HEK293 (cell line): ENCODE measurements at regions not wholly inside any gene's neighbourhood (a gene's known extent, or its start where the extent isn't known, plus 50 kb on each side); places are given as distances from the start of the nearest gene placed in this dataset.

Source experiments
- CTCF ChIA-PET: fragments of 350-600 bp; formaldehyde crosslinking; extraction: SDS; loops from one replicate; lab custom pipeline; 2021; ENCODE audit warnings: antibody characterized with exemption; lab: Yijun Ruan, JAX
- POLR2A ChIA-PET: fragments of 300-600 bp; formaldehyde crosslinking; extraction: SDS; loops from one replicate; lab custom pipeline; 2020; ENCODE audit warnings: antibody characterized with exemption, inconsistent platforms; lab: Yijun Ruan, JAX
- H3K27ac ChIP-seq: fragments of 200-500 bp; sonication (Bioruptor generic); 2 replicates; pipeline ENCODE4 v1.5.1; 2014; ENCODE audit warnings: low read depth, low read length, control low read depth, inconsistent platforms; ENCODE audit errors: extremely low read depth
- H3K36me3 ChIP-seq, 2 experiments: fragments of 200-500 bp in 1 of 2; sonication (Bioruptor generic) in 1 of 2; 1 replicate in 1 of 2; 2 replicates in 1 of 2; pipeline ENCODE4 v1.5.1; 2014 to 2017; ENCODE audit warnings: inconsistent platforms in 2 of 2, low read length in 2 of 2; ENCODE audit not compliant: control insufficient read depth in 2 of 2, insufficient read depth in 1 of 2
- H3K4me1 ChIP-seq: fragments of 200-500 bp; sonication (Bioruptor generic); 2 replicates; pipeline ENCODE4 v1.5.1; 2014; ENCODE audit warnings: mild to moderate bottlenecking, low read length, inconsistent platforms; ENCODE audit not compliant: control insufficient read depth, insufficient read depth
- H3K4me3 ChIP-seq: 2 replicates; pipeline ENCODE4 v1.5.1; 2011; ENCODE audit warnings: low read depth, mild to moderate bottlenecking, control low read depth, low read length, moderate library complexity
- H3K9me3 ChIP-seq: fragments of 200-500 bp; sonication (Bioruptor generic); 2 replicates; pipeline ENCODE4 v1.5.1; 2014; ENCODE audit warnings: low read depth, low read length, inconsistent platforms; ENCODE audit not compliant: control insufficient read depth, insufficient read depth
- KLF16 ChIP-seq: fragments of 450-650 bp; formaldehyde crosslinking; IDR thresholded peaks from 2 replicates; pipeline ENCODE4 v1.5.1; 2017; ENCODE audit warnings: missing biosample characterization, missing genetic modification characterization
- PRDM10 ChIP-seq: fragments of 450-650 bp; formaldehyde crosslinking; IDR thresholded peaks from 2 replicates; pipeline ENCODE4 v1.5.1; 2016; ENCODE audit warnings: missing biosample characterization, missing genetic modification characterization
- YY1 ChIP-seq: fragments of 450-650 bp; formaldehyde crosslinking; IDR thresholded peaks from 2 replicates; pipeline ENCODE4 v1.5.1; 2018; ENCODE audit warnings: missing biosample characterization, missing genetic modification characterization
- ZNF114 ChIP-seq: fragments of 450-650 bp; formaldehyde crosslinking; IDR thresholded peaks from 2 replicates; pipeline ENCODE4 v1.5.0; 2017; ENCODE audit warnings: missing biosample characterization, missing genetic modification characterization
- ZNF140 ChIP-seq: fragments of 450-650 bp; formaldehyde crosslinking; IDR thresholded peaks from 2 replicates; pipeline ENCODE4 v1.5.1; 2016; ENCODE audit warnings: missing biosample characterization, missing genetic modification characterization
- ZNF175 ChIP-seq: fragments of 450-650 bp; formaldehyde crosslinking; IDR thresholded peaks from 2 replicates; pipeline ENCODE4 v1.5.1; 2016; ENCODE audit warnings: missing biosample characterization, missing genetic modification characterization
- ZNF221 ChIP-seq: fragments of 450-650 bp; formaldehyde crosslinking; IDR thresholded peaks from 2 replicates; pipeline ENCODE4 v1.5.1; 2017; ENCODE audit warnings: missing biosample characterization, missing genetic modification characterization, borderline replicate concordance
- ZNF350 ChIP-seq: fragments of 450-650 bp; formaldehyde crosslinking; IDR thresholded peaks from 2 replicates; pipeline ENCODE4 v1.5.0; 2017; ENCODE audit warnings: missing biosample characterization, mild to moderate bottlenecking, missing genetic modification characterization
- ZNF394 ChIP-seq: fragments of 450-650 bp; formaldehyde crosslinking; IDR thresholded peaks from 2 replicates; pipeline ENCODE4 v1.5.1; 2016; ENCODE audit warnings: missing biosample characterization, missing genetic modification characterization, mild to moderate bottlenecking, moderate library complexity, borderline replicate concordance
- ZNF473 ChIP-seq: fragments of 450-650 bp; formaldehyde crosslinking; IDR thresholded peaks from 2 replicates; pipeline ENCODE4 v1.5.1; 2017; ENCODE audit warnings: missing biosample characterization, missing genetic modification characterization
- ZNF544 ChIP-seq: fragments of 450-650 bp; formaldehyde crosslinking; IDR thresholded peaks from 2 replicates; pipeline ENCODE4 v1.5.0; 2017; ENCODE audit warnings: missing biosample characterization, missing genetic modification characterization
- ZNF585B ChIP-seq: fragments of 450-650 bp; formaldehyde crosslinking; IDR thresholded peaks from 2 replicates; pipeline ENCODE4 v1.5.1; 2016; ENCODE audit warnings: missing biosample characterization, missing genetic modification characterization
- ZNF600 ChIP-seq: fragments of 450-650 bp; formaldehyde crosslinking; IDR thresholded peaks from 2 replicates; pipeline ENCODE4 v1.5.1; 2016; ENCODE audit warnings: missing biosample characterization, missing genetic modification characterization
- TF ChIP-seq, protein P1 (sequence below): fragments of 450-650 bp; formaldehyde crosslinking; IDR thresholded peaks from 2 replicates; pipeline ENCODE4 v1.5.1; 2016; ENCODE audit warnings: missing biosample characterization, missing genetic modification characterization, low read depth
- TF ChIP-seq, protein P2 (sequence below): fragments of 450-650 bp; formaldehyde crosslinking; IDR thresholded peaks from 2 replicates; pipeline ENCODE4 v1.5.1; 2017; ENCODE audit warnings: missing biosample characterization, missing genetic modification characterization
- TF ChIP-seq, protein P3 (sequence below): fragments of 450-650 bp; formaldehyde crosslinking; IDR thresholded peaks from 2 replicates; pipeline ENCODE4 v1.5.1; 2016; ENCODE audit warnings: missing biosample characterization, missing genetic modification characterization

GRCh38 chr12:89278169-89278568, 74.1 kb downstream of the DUSP6 start (continued):
- no peak for TF ChIP-seq PRDM10
- TF ChIP-seq, protein P1, sequence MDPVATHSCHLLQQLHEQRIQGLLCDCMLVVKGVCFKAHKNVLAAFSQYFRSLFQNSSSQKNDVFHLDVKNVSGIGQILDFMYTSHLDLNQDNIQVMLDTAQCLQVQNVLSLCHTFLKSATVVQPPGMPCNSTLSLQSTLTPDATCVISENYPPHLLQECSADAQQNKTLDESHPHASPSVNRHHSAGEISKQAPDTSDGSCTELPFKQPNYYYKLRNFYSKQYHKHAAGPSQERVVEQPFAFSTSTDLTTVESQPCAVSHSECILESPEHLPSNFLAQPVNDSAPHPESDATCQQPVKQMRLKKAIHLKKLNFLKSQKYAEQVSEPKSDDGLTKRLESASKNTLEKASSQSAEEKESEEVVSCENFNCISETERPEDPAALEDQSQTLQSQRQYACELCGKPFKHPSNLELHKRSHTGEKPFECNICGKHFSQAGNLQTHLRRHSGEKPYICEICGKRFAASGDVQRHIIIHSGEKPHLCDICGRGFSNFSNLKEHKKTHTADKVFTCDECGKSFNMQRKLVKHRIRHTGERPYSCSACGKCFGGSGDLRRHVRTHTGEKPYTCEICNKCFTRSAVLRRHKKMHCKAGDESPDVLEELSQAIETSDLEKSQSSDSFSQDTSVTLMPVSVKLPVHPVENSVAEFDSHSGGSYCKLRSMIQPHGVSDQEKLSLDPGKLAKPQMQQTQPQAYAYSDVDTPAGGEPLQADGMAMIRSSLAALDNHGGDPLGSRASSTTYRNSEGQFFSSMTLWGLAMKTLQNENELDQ, result no peak
- TF ChIP-seq ZNF544 (tag by site-specific recombination), result no peak
- TF ChIP-seq, protein P2, sequence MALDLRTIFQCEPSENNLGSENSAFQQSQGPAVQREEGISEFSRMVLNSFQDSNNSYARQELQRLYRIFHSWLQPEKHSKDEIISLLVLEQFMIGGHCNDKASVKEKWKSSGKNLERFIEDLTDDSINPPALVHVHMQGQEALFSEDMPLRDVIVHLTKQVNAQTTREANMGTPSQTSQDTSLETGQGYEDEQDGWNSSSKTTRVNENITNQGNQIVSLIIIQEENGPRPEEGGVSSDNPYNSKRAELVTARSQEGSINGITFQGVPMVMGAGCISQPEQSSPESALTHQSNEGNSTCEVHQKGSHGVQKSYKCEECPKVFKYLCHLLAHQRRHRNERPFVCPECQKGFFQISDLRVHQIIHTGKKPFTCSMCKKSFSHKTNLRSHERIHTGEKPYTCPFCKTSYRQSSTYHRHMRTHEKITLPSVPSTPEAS (tag by site-specific recombination), result no peak
- TF ChIP-seq, protein P3, sequence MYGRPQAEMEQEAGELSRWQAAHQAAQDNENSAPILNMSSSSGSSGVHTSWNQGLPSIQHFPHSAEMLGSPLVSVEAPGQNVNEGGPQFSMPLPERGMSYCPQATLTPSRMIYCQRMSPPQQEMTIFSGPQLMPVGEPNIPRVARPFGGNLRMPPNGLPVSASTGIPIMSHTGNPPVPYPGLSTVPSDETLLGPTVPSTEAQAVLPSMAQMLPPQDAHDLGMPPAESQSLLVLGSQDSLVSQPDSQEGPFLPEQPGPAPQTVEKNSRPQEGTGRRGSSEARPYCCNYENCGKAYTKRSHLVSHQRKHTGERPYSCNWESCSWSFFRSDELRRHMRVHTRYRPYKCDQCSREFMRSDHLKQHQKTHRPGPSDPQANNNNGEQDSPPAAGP (tag by site-specific recombination), result no peak
- TF ChIP-seq ZNF350 (tag by site-specific recombination), result no peak
- TF ChIP-seq YY1, result no peak
- no peak for TF ChIP-seq ZNF600
- TF ChIP-seq ZNF175 (tag by site-specific recombination), result no peak

GRCh38 chr12:89276860-89277259, 75.4 kb downstream of the DUSP6 start:
- Histone ChIP-seq H3K27ac (no peak overlapping the region), H3K36me3 (no peaks in the 10 kb centered on the region), H3K4me3 (no peak overlapping the region), H3K4me1 (no peaks in the 10 kb centered on the region), H3K9me3 (no peaks in the 10 kb centered on the region)
- ChIA-PET POLR2A (no interaction called here), CTCF (no interaction called here)
- TF ChIP-seq ZNF221 (no peak), ZNF394 (tag by site-specific recombination) (no peak), ZNF585B (no peak)

- H3K27ac ChIP-seq, result no peak overlapping the region
- ChIA-PET POLR2A (no interaction called here), CTCF (interaction anchor here (0.6 kb wide), 1 partner anchor 9 kb away, joined by 3 read pairs; no protein-coding TSS in a partner anchor)
- no peak for TF ChIP-seq ZNF140 (tag by site-specific recombination)
- TF ChIP-seq ZNF114 (tag by site-specific recombination), result no peak
- TF ChIP-seq KLF16, result no peak
- TF ChIP-seq ZNF473 (tag by site-specific recombination), result no peak
- no peak overlapping the region for H3K4me3 ChIP-seq
- no peaks in the 10 kb centered on the region for H3K4me1 ChIP-seq
- no peaks in the 10 kb centered on the region for H3K36me3 ChIP-seq
- no peaks in the 10 kb centered on the region for H3K9me3 ChIP-seq
Measured at GRCh38 chr12:89273525-89273924, 78.8 kb downstream of the DUSP6 start.
